SK-N-SH (cell line): ENCODE measurements at regions not wholly inside any gene's neighbourhood (a gene's known extent, or its start where the extent isn't known, plus 50 kb on each side); places are given as distances from the start of the nearest gene placed in this dataset.

Experiments used
- CTCF ChIA-PET: fragments of 300-600, 350-600 bp; formaldehyde crosslinking; extraction: SDS; loops from one replicate; lab custom pipeline; 2021; lab: Yijun Ruan, JAX
- POLR2A ChIA-PET: fragments of 350-600 bp; sonication (Branson Sonifier 250); formaldehyde crosslinking; extraction: SDS; loops from one replicate; lab custom pipeline; 2020; ENCODE audit warnings: antibody characterized with exemption, inconsistent platforms; lab: Yijun Ruan, JAX
- DNase-seq: peaks from one replicate; pipeline ENCODE4 v3.0.0; 2012
- H2AFZ ChIP-seq: fragments of 200-600 bp; sonication (generic); 2 replicates; pipeline ENCODE4 v1.8.1; 2016; ENCODE audit warnings: antibody characterized with exemption, mild to moderate bottlenecking, low read depth
- H3F3A ChIP-seq: fragments of 200-600 bp; sonication (generic); replicated peaks from 2 replicates; pipeline ENCODE3; 2016; ENCODE audit warnings: antibody characterized with exemption, mild to moderate bottlenecking; ENCODE audit not compliant: insufficient read depth
- H3K27ac ChIP-seq, 2 experiments: fragments of 200-500 bp in 1 of 2; fragments of 200-600 bp in 1 of 2; sonication (Bioruptor generic) in 1 of 2; sonication (generic), shearing (Covaris generic) in 1 of 2; 2 replicates each; pipeline versions ENCODE4 v1.5.1 to v1.6.1; 2014 to 2016; ENCODE audit warnings: low read depth in 2 of 2, inconsistent platforms in 1 of 2, low read length in 1 of 2, mild to moderate bottlenecking in 1 of 2, mixed read lengths in 1 of 2
- H3K27me3 ChIP-seq: fragments of 200-600 bp; sonication (generic), shearing (Covaris generic); 2 replicates; pipeline ENCODE4 v1.6.1; 2016; ENCODE audit warnings: mixed run types; ENCODE audit not compliant: insufficient read depth
- H3K36me3 ChIP-seq, 2 experiments: fragments of 200-500 bp in 1 of 2; fragments of 200-600 bp in 1 of 2; sonication (Bioruptor generic) in 1 of 2; sonication (generic) in 1 of 2; replicated peaks in 1 of 2; 2 replicates each; pipeline versions ENCODE3 to v1.5.1; 2014 to 2016; ENCODE audit warnings: low read length in 1 of 2, mild to moderate bottlenecking in 1 of 2; ENCODE audit not compliant: insufficient read depth in 2 of 2, control insufficient read depth in 1 of 2
- H3K4me1 ChIP-seq, 2 experiments: fragments of 200-500 bp in 1 of 2; fragments of 200-600 bp in 1 of 2; sonication (Bioruptor generic) in 1 of 2; sonication (generic), shearing (Covaris generic) in 1 of 2; 2 replicates each; pipeline versions ENCODE4 v1.5.1 to v1.6.1; 2014 to 2016; ENCODE audit warnings: low read depth in 1 of 2, low read length in 1 of 2, mixed run types in 1 of 2; ENCODE audit not compliant: insufficient read depth in 2 of 2, control insufficient read depth in 1 of 2
- H3K4me2 ChIP-seq: fragments of 200-600 bp; sonication (generic), shearing (Covaris generic); 2 replicates; pipeline ENCODE4 v1.6.1; 2017; ENCODE audit warnings: mixed run types
- H3K4me3 ChIP-seq, 2 experiments: fragments of 200-500 bp in 1 of 2; fragments of 200-600 bp in 1 of 2; sonication (Bioruptor generic) in 1 of 2; sonication (generic), shearing (Covaris generic) in 1 of 2; 2 replicates each; pipeline versions ENCODE4 v1.5.1 to v1.8.1; 2014 to 2016; ENCODE audit warnings: low read depth in 2 of 2, inconsistent platforms in 1 of 2, low read length in 1 of 2, mild to moderate bottlenecking in 1 of 2, mixed read lengths in 1 of 2, moderate library complexity in 1 of 2
- H3K79me2 ChIP-seq: fragments of 200-600 bp; sonication (generic); 2 replicates; pipeline ENCODE4 v1.8.1; 2017; ENCODE audit warnings: mild to moderate bottlenecking; ENCODE audit not compliant: insufficient read depth
- H3K9ac ChIP-seq: fragments of 200-600 bp; sonication (generic); 2 replicates; pipeline ENCODE4 v1.6.1; 2017; ENCODE audit warnings: mixed run types
- H3K9me2 ChIP-seq: fragments of 200-600 bp; sonication (generic); 2 replicates; pipeline ENCODE4 v1.6.1; 2017; ENCODE audit warnings: mixed run types
- H3K9me3 ChIP-seq: fragments of 200-600 bp; sonication (generic); 2 replicates; pipeline ENCODE4 v1.6.1; 2017; ENCODE audit warnings: mixed run types, mild to moderate bottlenecking, moderate library complexity
- H4K20me1 ChIP-seq: fragments of 200-600 bp; sonication (generic); 2 replicates; pipeline ENCODE4 v1.6.1; 2017; ENCODE audit warnings: mild to moderate bottlenecking, mixed run types; ENCODE audit not compliant: insufficient read depth
- CHD2 ChIP-seq: fragments of 150-350 bp; IDR thresholded peaks from 2 replicates; pipeline ENCODE4 v1.6.1; 2018; ENCODE audit warnings: low read length; ENCODE audit not compliant: partially characterized antibody
- CTCF ChIP-seq: fragments of 200-600 bp; sonication (generic); IDR thresholded peaks from 2 replicates; pipeline ENCODE4 v1.6.1; 2017; ENCODE audit warnings: antibody characterized with exemption, mild to moderate bottlenecking, moderate library complexity
- EZH2phosphoT487 ChIP-seq: fragments of 200-600 bp; sonication (generic); IDR thresholded peaks from 2 replicates; pipeline ENCODE4 v1.6.1; 2017; ENCODE audit warnings: low read depth, mixed run types, mild to moderate bottlenecking, antibody characterized with exemption, moderate library complexity, borderline replicate concordance
- FOXJ3 ChIP-seq: sonication (generic); formaldehyde crosslinking; IDR thresholded peaks from 2 replicates; pipeline ENCODE4 v1.5.1; 2020; ENCODE audit warnings: mild to moderate bottlenecking, missing genetic modification reagents
- FOXM1 ChIP-seq: IDR thresholded peaks from 2 replicates; pipeline ENCODE4 v1.4.0; 2012; ENCODE audit warnings: low read depth, mild to moderate bottlenecking
- GABPA ChIP-seq: IDR thresholded peaks from 2 replicates; pipeline ENCODE4 v1.4.0; 2012; ENCODE audit warnings: low read depth, mild to moderate bottlenecking
- IRF3 ChIP-seq: fragments of 150-350 bp; IDR thresholded peaks from 2 replicates; pipeline ENCODE4 v1.6.1; 2016; ENCODE audit warnings: mild to moderate bottlenecking, low read depth, low read length
- JUND ChIP-seq: IDR thresholded peaks from 2 replicates; pipeline ENCODE4 v1.4.0; 2012
- MXI1 ChIP-seq: IDR thresholded peaks from 2 replicates; pipeline ENCODE4 v1.6.1; 2012; ENCODE audit warnings: mild to moderate bottlenecking, low read depth, low read length, improper control_type of control experiment
- NFIC ChIP-seq: IDR thresholded peaks from 2 replicates; pipeline ENCODE4 v1.4.0; 2012; ENCODE audit warnings: borderline replicate concordance
- PBX3 ChIP-seq: IDR thresholded peaks from 2 replicates; pipeline ENCODE4; 2012
- POLR2AphosphoS5 ChIP-seq: IDR thresholded peaks from 2 replicates; pipeline ENCODE4 v1.6.1; 2012; ENCODE audit warnings: low read depth, low read length
- RCOR1 ChIP-seq: fragments of 150-350 bp; IDR thresholded peaks from 2 replicates; pipeline ENCODE4 v1.6.1; 2017; ENCODE audit warnings: antibody characterized with exemption, low read length
- REST ChIP-seq: IDR thresholded peaks from 2 replicates; pipeline ENCODE4 v1.6.1; 2012; ENCODE audit warnings: mild to moderate bottlenecking, low read depth, low read length, moderate library complexity
- SMC3 ChIP-seq: IDR thresholded peaks from 2 replicates; pipeline ENCODE4 v1.6.1; 2012; ENCODE audit warnings: low read depth, low read length, improper control_type of control experiment
- TEAD4 ChIP-seq: IDR thresholded peaks from 2 replicates; pipeline ENCODE4 v1.4.0; 2012; ENCODE audit warnings: mild to moderate bottlenecking, borderline replicate concordance; ENCODE audit not compliant: insufficient read depth
- USF2 ChIP-seq: fragments of 150-350 bp; IDR thresholded peaks from 2 replicates; pipeline ENCODE4 v1.6.1; 2017; ENCODE audit warnings: antibody characterized with exemption, low read length, low read depth, borderline replicate concordance
- YY1 ChIP-seq: IDR thresholded peaks from 2 replicates; pipeline ENCODE4 v1.4.0; 2012; ENCODE audit warnings: low read depth, mild to moderate bottlenecking
- WGBS: methylation state at CpG from one replicate; pipeline ENCODE4 v1.1.6; 2017; ENCODE audit warnings: low lambda C conversion rate; 5-methylcytosine and 5-hydroxymethylcytosine counted together

GRCh38 chr13:62583466-62583865, 1167.8 kb upstream of the PCDH20 start:
- Histone ChIP-seq H3K9me3 (no peaks in the 10 kb centered on the region), H3K4me2 (no peak overlapping the region), H3K4me1 (no peaks in the 10 kb centered on the region), H3K36me3 (no peaks in the 10 kb centered on the region), H3K9me2 (no peaks in the 10 kb centered on the region), H3K27me3 (no peaks in the 10 kb centered on the region), H3K4me3 (no peak overlapping the region), H3K9ac (no peak overlapping the region), H4K20me1 (no peaks in the 10 kb centered on the region), H2AFZ (no peak overlapping the region), H3K79me2 (no peaks in the 10 kb centered on the region), H3F3A (no peaks in the 10 kb centered on the region), H3K27ac (no peak overlapping the region)
- ChIA-PET POLR2A (no interaction called here), CTCF (interaction anchor here (0.6 kb wide), 1 partner anchor 191 kb away, joined by 3 read pairs; no protein-coding TSS in a partner anchor)
- DNase-seq = no peak
- WGBS = 80% methylated on average over 2 of the region's 2 CpGs
- TF ChIP-seq POLR2AphosphoS5 (no peak), REST (peak; percentile 67; the same call in 1 of the 2 replicates)

- POLR2A ChIA-PET = no interaction called here
- Histone ChIP-seq H3K4me1 (no peaks in the 10 kb centered on the region), H3K36me3 (no peaks in the 10 kb centered on the region), H2AFZ (no peak overlapping the region), H3K9me3 (no peaks in the 10 kb centered on the region), H3K4me3 (no peak overlapping the region), H3K79me2 (no peaks in the 10 kb centered on the region), H3F3A (no peaks in the 10 kb centered on the region), H3K9ac (no peak overlapping the region), H4K20me1 (no peaks in the 10 kb centered on the region), H3K9me2 (no peaks in the 10 kb centered on the region), H3K27ac (no peak overlapping the region)
- CTCF ChIA-PET = interaction anchor here (0.7 kb wide), 1 partner anchor 38 kb away, joined by 3 read pairs; no protein-coding TSS in a partner anchor
- no peak for DNase-seq
- TF ChIP-seq TEAD4 = no peak
- no peak for TF ChIP-seq GABPA
- no peak for TF ChIP-seq SMC3
- no peak for TF ChIP-seq FOXJ3
- TF ChIP-seq PBX3 = no peak
- no peak for TF ChIP-seq RCOR1
- no peak for TF ChIP-seq JUND
- no peak for TF ChIP-seq YY1
- no peak for TF ChIP-seq IRF3
- TF ChIP-seq USF2 = no peak
- TF ChIP-seq EZH2phosphoT487 = no peak
- TF ChIP-seq FOXM1 = no peak
- no peak for TF ChIP-seq NFIC
- TF ChIP-seq CTCF = no peak
- TF ChIP-seq MXI1 = no peak
- no peak for TF ChIP-seq CHD2
- TF ChIP-seq, all 33 proteins: peak for 0
- Histone ChIP-seq H3K4me2 (no peak overlapping the region), H3K27me3 (no peaks in the 10 kb centered on the region)
Measured at GRCh38 chr13:62578402-62578801, 1162.8 kb upstream of the PCDH20 start.
